Liver (tissue), 3 donors: ENCODE measurements at regions not wholly inside any gene's neighbourhood (a gene's known extent, or its start where the extent isn't known, plus 50 kb on each side); places are given as distances from the start of the nearest gene placed in this dataset.

ENCODE experiments used
- CTCF ChIP-seq: fragments of 150-350 bp; IDR thresholded peaks from 2 replicates; pipeline ENCODE4 v1.5.1; 2017; ENCODE audit warnings: improper control_type of control experiment, low read depth, low read length; ENCODE audit not compliant: missing input control
- MAX ChIP-seq: IDR thresholded peaks from 2 replicates; pipeline ENCODE4 v1.6.1; 2016; ENCODE audit warnings: antibody characterized with exemption
- TAF1 ChIP-seq: conservative IDR thresholded peaks from 2 replicates; pipeline ENCODE4 v1.6.1; 2016; ENCODE audit warnings: antibody characterized with exemption, mild to moderate bottlenecking
- YY1 ChIP-seq: IDR thresholded peaks from 2 replicates; pipeline ENCODE4 v1.6.1; 2016; ENCODE audit warnings: antibody characterized with exemption, mild to moderate bottlenecking
- ZBTB33 ChIP-seq: IDR thresholded peaks from 2 replicates; pipeline ENCODE4 v1.6.1; 2016; ENCODE audit warnings: antibody characterized with exemption
- donor health status: healthy.
- donor health status: healthy.

- no peak for TF ChIP-seq MAX
- TF ChIP-seq CTCF, result no peak
- no peak for TF ChIP-seq YY1
- no peak for TF ChIP-seq TAF1
- TF ChIP-seq ZBTB33, result no peak
Observed at GRCh38 chr20:58583176-58583575, 67.9 kb upstream of the STX16 start.
